ENCODE measurements at regions not wholly inside any gene's neighbourhood (a gene's known extent, or its start where the extent isn't known, plus 50 kb on each side); places are given as distances from the start of the nearest gene placed in this dataset.

DNA sequence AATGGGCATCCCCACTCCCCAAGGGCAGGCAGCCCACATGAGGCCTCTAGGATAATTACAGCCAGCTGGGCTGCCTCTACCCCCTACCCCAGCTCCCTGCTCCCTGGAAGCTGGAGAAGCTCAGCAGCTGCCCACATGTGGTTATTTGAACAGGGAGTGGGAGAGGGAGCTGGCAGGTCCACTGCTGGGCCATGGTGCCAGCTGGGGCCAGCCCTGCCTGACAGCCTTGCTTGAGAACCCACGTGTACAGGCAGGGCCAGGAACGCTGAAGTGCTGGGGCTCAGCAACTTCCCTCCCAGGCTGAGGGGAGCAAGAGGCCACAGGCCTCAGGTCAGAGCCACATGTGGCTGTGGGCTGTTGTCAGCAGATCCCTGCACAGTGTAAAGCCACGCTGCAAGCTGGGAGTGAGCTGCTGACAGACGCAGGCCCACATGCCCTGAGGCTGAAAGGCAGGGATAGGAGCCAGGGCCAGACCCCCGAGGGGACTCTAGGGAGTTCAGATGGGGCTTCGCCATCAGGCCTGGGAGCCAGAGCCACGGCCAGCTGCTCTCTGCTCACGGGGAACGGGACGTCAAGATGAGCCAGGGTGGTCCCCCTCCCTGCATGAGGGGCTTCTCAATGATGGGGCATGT lies 129.0 kb downstream of the SYF2 start:
- no peak for DNase-seq

GRCh38 chr1:25100151-25100833 lies 132.0 kb downstream of the SYF2 start:
- DNase-seq = no peak

- peak; percentile 89 to 91 for DNase-seq
These were observed 132.9 kb downstream of the SYF2 start for GRCh38 chr1:25099343-25099951.

- DNase-seq = no peak
These were observed 133.6 kb downstream of the SYF2 start for GRCh38 chr1:25098717-25099116.

DNA sequence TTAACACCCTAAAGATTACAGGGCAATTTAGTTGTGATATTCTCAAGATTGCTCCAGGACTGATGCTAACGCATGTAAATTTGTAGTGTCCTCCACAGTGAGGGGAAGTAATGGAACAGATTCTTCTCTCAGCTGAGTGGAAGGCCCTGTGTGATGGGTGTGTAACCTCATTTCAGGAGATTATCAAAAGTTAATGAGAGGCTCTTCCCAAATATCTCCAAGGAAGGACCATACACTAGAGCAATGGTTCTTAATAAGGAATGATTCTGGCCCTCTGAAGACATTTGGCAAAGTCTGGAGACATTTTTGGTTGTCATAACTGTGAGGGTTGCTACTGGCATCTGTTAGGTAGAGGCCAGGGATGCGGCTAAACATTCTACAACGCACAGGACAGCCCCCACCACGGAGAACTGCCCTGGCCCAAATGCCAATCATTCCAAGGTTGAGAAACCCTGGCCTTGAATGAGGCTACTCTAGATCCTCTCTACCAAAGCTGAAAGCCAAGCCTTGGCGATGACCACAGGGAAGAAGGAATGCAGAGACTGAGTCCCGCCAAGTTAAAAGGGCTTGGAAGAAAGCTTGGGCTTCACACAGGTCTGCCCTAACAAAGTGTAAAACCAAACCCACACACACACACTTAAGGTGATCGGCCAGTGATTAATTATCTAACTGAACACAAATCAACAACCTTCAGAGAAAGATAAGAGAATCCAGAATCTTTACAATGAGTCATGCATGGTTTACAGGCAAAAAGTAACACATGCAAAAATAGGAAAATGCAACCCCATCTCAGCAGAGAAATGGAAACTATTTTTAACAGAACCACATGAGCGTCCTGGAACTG lies 135.8 kb downstream of the SYF2 start:
- DNase-seq = no peak

- no peak for DNase-seq
These were observed 136.6 kb downstream of the SYF2 start for GRCh38 chr1:25095635-25096200.

GRCh38 chr1:25094995-25095394 lies 137.3 kb downstream of the SYF2 start:
- DNase-seq = no peak

DNA sequence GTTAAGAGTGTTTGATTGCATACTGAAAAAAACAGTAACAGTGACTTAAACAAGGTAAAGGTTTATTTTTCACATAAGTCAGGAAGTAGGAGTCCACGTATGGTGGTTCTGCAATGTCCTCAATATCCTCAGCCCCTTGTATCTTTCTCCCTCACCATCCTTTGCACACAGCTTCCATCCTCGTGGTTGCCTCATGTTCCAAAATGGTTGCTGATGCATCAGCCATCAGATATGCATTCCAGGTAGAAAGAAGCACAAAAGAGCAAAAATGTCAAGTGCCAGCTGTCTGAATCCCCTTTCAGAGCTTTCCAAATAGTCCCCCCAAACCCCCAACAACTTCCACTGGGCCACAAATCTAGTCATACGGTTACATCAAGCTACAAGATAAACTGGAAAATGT lies 138.1 kb downstream of the SYF2 start:
- DNase-seq = no peak

GRCh38 chr1:25091658-25092057 lies 140.6 kb downstream of the SYF2 start:
- DNase-seq = no peak

- DNase-seq = no peak
These were observed 141.4 kb downstream of the SYF2 start for GRCh38 chr1:25090707-25091422.

DNA sequence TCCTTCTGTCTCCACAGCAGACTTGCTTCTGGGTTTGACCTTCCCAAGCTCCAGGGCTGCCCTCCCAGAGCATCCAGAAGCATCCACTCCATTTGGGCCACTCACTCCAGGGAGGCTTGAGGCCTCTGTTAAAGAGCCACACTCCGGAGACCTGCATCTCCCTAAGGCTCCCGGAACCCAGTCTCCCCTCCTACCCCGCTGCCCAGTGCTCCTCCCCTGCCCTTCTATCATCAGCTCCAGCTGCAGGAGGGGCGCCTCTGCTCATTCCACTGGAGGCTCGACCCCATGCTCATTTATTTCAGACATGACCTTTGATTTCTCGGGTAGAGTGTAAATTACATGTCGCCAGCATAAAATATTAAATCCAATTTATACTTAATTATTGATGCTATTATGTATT lies 142.5 kb downstream of the SYF2 start:
- no peak for DNase-seq

- no peak for DNase-seq
These were observed 143.4 kb downstream of the SYF2 start for GRCh38 chr1:25088946-25089345.

- DNase-seq = no peak
These were observed 144.1 kb downstream of the SYF2 start for GRCh38 chr1:25088180-25088701.

DNA sequence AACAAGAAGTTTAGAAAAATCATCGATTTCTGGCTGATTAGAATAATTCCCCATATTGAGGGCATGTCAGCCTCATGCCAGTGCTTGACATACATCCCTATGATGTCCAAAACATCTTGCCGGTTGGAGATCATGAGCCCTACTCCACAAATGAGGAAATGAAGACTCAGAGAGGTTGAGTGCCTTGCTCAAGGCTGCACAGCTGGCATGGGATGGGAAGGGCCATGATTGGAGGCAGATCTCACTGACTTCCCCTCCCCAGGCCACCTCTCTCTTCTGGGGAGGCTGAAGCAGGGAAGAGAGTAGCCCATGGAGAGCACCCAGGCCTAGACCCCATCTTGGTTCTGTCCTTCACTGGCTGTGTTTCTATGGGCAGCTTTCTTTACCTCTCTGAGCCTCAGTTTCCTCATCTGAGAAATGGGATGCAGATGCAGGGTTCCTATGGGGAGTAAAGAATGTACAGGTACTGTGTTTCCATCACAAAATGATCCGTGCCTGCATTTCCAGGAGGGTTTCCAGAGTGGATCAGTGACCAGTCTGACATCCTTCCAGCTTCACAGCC lies 145.7 kb downstream of the SYF2 start:
- DNase-seq = no peak

DNA sequence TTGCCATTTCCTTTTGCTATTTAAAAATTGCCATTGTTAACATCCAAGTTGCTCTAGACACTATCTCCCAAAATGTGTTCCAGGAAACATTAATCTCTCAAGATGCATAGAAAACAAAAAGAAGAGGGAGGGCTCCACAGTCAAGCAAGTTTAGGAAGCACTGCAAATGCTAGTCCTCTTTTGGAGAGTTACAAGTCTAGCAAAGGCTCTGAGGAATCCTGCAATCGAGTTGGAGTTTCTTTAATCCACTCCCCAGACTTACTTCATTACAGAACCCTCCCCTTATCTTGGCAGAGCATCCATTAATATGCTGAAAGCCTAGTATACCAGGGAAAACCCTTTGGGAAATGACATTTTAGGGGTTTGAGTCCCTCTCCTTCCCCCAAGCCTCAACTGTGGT lies 147.9 kb downstream of the SYF2 start:
- no peak for DNase-seq

DNA sequence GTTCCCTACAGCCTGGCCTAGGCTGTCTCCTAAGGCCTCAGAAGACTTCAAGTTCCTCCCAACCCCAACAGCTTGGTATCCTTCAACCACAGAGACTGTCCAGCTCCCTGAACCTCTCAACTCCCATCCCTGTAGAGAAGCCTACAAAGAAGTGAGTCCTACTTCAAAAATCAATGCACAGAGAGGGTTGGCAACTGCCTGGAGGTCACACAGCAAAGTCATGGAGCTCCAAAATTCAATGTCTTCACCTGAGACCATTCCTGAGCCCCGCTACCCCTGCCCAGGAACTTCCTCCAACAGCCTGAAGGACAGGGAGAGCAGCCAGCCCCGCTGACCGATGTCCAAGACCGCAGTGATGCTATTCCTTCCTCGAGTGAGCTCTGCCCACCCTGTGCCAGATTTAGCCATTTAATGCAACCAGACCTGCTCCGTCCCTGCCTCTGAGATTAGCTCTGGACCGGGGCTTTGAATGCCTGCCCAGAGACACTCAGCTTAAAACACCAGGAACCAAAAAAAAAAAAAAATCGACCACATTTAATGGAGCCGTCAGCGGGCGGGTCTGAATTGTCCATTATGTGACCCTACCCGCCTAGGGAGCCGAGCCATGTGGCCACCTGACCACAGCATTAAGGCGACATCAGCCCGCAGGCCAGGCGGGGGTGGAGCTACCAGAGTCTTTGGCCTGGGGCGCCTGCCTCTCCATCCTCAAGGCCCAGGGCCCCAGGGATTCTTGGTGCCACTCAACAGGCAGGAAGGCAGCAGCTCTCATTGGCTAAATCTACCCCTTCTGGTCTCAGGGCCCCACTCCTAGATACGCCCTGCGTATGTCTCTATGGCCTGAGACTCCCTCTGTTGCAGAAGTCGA lies 148.6 kb downstream of the SYF2 start:
- DNase-seq = no peak

DNA sequence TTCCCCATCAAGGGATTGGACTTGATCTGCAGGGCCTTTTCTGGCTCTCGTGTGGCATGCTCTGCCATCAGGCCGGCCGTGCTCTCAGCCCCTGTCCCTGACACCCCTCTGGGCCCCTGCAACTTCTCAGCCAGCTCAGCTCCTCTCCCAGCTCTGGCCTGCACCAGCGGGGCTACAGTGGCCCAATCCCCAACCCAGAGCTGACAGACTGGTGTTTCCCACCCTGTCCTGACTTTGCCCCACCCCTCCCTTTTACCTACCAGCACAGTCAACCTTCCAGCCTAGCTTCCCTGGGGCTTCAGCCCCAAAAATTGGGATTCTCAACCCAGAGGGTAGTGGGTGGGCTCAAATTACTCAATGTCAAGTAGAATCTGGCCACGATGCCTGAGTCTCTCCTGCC lies 149.3 kb downstream of the SYF2 start:
- DNase-seq = no peak

DNA sequence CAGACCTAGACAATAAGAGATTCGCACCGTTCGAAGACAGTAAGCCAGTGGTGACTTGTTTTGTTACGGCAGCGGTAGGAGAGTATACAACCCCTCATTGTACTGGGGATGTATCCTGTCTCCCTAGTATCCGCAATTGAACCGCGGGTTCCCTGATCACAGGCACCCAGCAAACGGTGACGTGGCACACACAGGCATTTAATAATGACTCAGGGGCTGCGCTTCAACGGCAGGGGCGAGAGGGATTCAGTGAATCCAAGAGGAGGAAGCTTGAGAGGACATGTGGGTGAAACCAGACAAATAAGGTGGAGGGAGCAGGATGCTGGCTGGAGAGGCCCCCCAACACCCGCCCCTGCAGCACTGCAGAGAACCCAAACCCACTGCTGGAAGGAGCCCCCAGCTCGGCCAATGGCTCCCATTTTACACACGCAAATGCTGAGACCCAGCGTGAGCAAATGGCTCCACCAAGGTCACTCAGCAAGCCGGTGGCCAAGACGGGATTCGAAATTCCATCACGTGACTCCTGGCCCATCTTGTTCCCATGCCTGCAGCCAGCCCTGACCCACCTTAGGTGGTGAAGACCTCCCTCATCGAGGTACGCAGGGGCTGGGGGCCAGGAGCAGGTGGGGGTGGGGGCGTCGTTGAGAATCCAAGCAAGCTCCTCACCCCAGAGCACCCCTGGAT lies 149.9 kb downstream of the SYF2 start:
- DNase-seq = no peak

- DNase-seq = no peak
These were observed 150.8 kb downstream of the SYF2 start for GRCh38 chr1:25081496-25081895.
